ENCODE measurements at regions not wholly inside any gene's neighbourhood (a gene's known extent, or its start where the extent isn't known, plus 50 kb on each side); places are given as distances from the start of the nearest gene placed in this dataset.

GRCh38 chr15:94177112-94177511 is 54.2 kb upstream of the MCTP2 start:
- intact Hi-C loops (cut with micrococcal nuclease), result loop anchor here (2.0 kb wide), 1 partner anchor 30 kb away; no protein-coding TSS in a partner anchor

- intact Hi-C loops (cut with micrococcal nuclease), result no loop called here
These were observed 55.9 kb upstream of the MCTP2 start for GRCh38 chr15:94175420-94175819.

GRCh38 chr15:94174399-94174802 is 57.0 kb upstream of the MCTP2 start:
- intact Hi-C loops (cut with micrococcal nuclease), result loop anchor here (5.0 kb wide), 1 partner anchor 133 kb away; no protein-coding TSS in a partner anchor

- intact Hi-C loops (cut with micrococcal nuclease), result loop anchor here (10.0 kb wide), 1 partner anchor 417 kb away; no protein-coding TSS in a partner anchor
These were observed 63.1 kb upstream of the MCTP2 start for GRCh38 chr15:94168250-94168649.

GRCh38 chr15:94164971-94165370 is 66.4 kb upstream of the MCTP2 start:
- intact Hi-C loops (cut with micrococcal nuclease), result loop anchor here (1.0 to 10.0 kb wide), 4 partner anchors 64 to 420 kb away; no protein-coding TSS in a partner anchor

GRCh38 chr15:94164202-94164807 is 67.1 kb upstream of the MCTP2 start:
- intact Hi-C loops (cut with micrococcal nuclease), result loop anchor here (1.0 to 10.0 kb wide), 4 partner anchors 65 to 420 kb away; no protein-coding TSS in a partner anchor

GRCh38 chr15:94162939-94163338 is 68.4 kb upstream of the MCTP2 start:
- intact Hi-C loops (cut with micrococcal nuclease), result loop anchor here (5.0 to 10.0 kb wide), 2 partner anchors 244 to 422 kb away; no protein-coding TSS in a partner anchor

- intact Hi-C loops (cut with micrococcal nuclease), result no loop called here
These were observed 77.1 kb upstream of the MCTP2 start for GRCh38 chr15:94154255-94154654.

- intact Hi-C loops (cut with micrococcal nuclease), result no loop called here
These were observed 86.3 kb upstream of the MCTP2 start for GRCh38 chr15:94145046-94145445.

- intact Hi-C loops (cut with micrococcal nuclease), result no loop called here
These were observed 89.6 kb upstream of the MCTP2 start for GRCh38 chr15:94141802-94142201.

GRCh38 chr15:94135486-94136147 is 95.7 kb upstream of the MCTP2 start:
- intact Hi-C loops (cut with micrococcal nuclease), result no loop called here

- intact Hi-C loops (cut with micrococcal nuclease), result no loop called here
These were observed 99.5 kb upstream of the MCTP2 start for GRCh38 chr15:94131875-94132274.

GRCh38 chr15:94130504-94130903 is 100.9 kb upstream of the MCTP2 start:
- intact Hi-C loops (cut with micrococcal nuclease), result no loop called here

- intact Hi-C loops (cut with micrococcal nuclease), result no loop called here
These were observed 104.4 kb upstream of the MCTP2 start for GRCh38 chr15:94127006-94127405.

- intact Hi-C loops (cut with micrococcal nuclease), result no loop called here
These were observed 105.7 kb upstream of the MCTP2 start for GRCh38 chr15:94125698-94126097.

GRCh38 chr15:94125156-94125555 is 106.2 kb upstream of the MCTP2 start:
- intact Hi-C loops (cut with micrococcal nuclease), result no loop called here

- intact Hi-C loops (cut with micrococcal nuclease), result no loop called here
These were observed 108.8 kb upstream of the MCTP2 start for GRCh38 chr15:94122516-94122915.

GRCh38 chr15:94119923-94120775 is 111.2 kb upstream of the MCTP2 start:
- intact Hi-C loops (cut with micrococcal nuclease), result loop anchor here (1.0 to 2.0 kb wide), 3 partner anchors 123 to 1090 kb away; no protein-coding TSS in a partner anchor

- intact Hi-C loops (cut with micrococcal nuclease), result no loop called here
These were observed 112.0 kb upstream of the MCTP2 start for GRCh38 chr15:94119298-94119811.

GRCh38 chr15:94110476-94111130 is 120.8 kb upstream of the MCTP2 start:
- intact Hi-C loops (cut with micrococcal nuclease), result no loop called here

GRCh38 chr15:94107652-94108051 is 123.7 kb upstream of the MCTP2 start:
- intact Hi-C loops (cut with micrococcal nuclease), result no loop called here

All from T-helper 2 cell treated with Interferon-gamma antibody and Interleukin-4, amounts not matched to agents 100 ng/mL and 5 ng/mL, for 36 hours (primary cell).